ENCODE measurements at regions not wholly inside any gene's neighbourhood (a gene's known extent, or its start where the extent isn't known, plus 50 kb on each side); places are given as distances from the start of the nearest gene placed in this dataset.

DNA sequence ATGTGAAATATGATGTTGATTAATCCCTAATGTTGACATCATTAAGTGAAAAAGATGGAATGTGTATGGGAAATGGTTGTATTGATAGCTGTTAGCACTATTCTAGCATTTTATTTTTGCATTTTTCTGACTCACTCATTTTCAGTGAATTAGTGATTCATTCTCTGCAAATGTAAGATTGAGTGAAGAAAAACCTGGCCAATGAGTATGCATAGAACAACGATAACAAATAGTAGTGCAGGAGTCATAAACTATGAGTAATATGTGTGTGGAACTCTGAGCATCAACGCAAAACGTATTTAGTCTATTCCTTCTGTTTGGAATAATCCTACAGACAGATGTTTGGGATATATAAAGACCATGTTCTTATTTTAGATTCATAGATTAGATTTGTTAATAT, 76.3 kb upstream of the RTL1 start:
- Histone ChIP-seq H3K27ac (ENCODE audit: low read depth, low read length) (no peak overlapping the region), H4K20me1 (ENCODE audit: insufficient read depth) (no peaks in the 10 kb centered on the region), H2AFZ (ENCODE audit: low read depth, low read length, poor library complexity, severe bottlenecking) (no peak overlapping the region), H3K4me3 (replicated peaks in 1 of 2; ENCODE audit: low read depth in 1 of 2, low read length in 2 of 2) (no peak overlapping the region), H3K36me3 (ENCODE audit: control insufficient read depth in 1 of 2, insufficient read depth in 2 of 2, low read length in 2 of 2) (no peaks in the 10 kb centered on the region), H3K4me1 (ENCODE audit: control insufficient read depth in 1 of 2, insufficient read depth in 2 of 2, low read length in 2 of 2) (peaks cover 0 to 41% of the 10 kb centered on the region in 2 experiments; a peak in 2 of 4 replicates), H3K9ac (ENCODE audit: low read length) (no peak overlapping the region), H3K9me2 (ENCODE audit: insufficient read depth) (no peaks in the 10 kb centered on the region), H3K27me3 (ENCODE audit: insufficient read depth, low read length) (no peaks in the 10 kb centered on the region), H3K4me2 (ENCODE audit: low read length) (no peak overlapping the region), H3K79me2 (ENCODE audit: insufficient read depth, low read length) (no peaks in the 10 kb centered on the region), H3K9me3 (ENCODE audit: control insufficient read depth in 1 of 2, insufficient read depth in 1 of 2, low read depth in 1 of 2, low read length in 2 of 2) (no peaks in the 10 kb centered on the region)
- intact Hi-C loops (cut with micrococcal nuclease) = no loop called here
- no peak for DNase-seq (ENCODE audit: low read depth, low spot score)
- no peak for ATAC-seq
- ChIA-PET CTCF (no interaction called here), POLR2A (no interaction called here), RAD21 (ENCODE audit: low non-redundant PET in 1 of 2, low total read pairs in 2 of 2, uncharacterized antibody in 2 of 2, unreplicated experiment in 2 of 2) (no interaction called here)
- no TSS peak for BruUV-seq (replicated peaks)
- TF ChIP-seq POLR2AphosphoS5 (IDR thresholded peaks at IDR 0.05; ENCODE audit: low read depth, low read length) = no peak
- TF ChIP-seq JUND (IDR thresholded peaks at IDR 0.05) = no peak
- TF ChIP-seq SRF (IDR thresholded peaks at IDR 0.05; ENCODE audit: low read depth) = no peak
- TF ChIP-seq EZH2phosphoT487 (IDR thresholded peaks at IDR 0.05; ENCODE audit: borderline replicate concordance) = no peak
- TF ChIP-seq, protein P1, sequence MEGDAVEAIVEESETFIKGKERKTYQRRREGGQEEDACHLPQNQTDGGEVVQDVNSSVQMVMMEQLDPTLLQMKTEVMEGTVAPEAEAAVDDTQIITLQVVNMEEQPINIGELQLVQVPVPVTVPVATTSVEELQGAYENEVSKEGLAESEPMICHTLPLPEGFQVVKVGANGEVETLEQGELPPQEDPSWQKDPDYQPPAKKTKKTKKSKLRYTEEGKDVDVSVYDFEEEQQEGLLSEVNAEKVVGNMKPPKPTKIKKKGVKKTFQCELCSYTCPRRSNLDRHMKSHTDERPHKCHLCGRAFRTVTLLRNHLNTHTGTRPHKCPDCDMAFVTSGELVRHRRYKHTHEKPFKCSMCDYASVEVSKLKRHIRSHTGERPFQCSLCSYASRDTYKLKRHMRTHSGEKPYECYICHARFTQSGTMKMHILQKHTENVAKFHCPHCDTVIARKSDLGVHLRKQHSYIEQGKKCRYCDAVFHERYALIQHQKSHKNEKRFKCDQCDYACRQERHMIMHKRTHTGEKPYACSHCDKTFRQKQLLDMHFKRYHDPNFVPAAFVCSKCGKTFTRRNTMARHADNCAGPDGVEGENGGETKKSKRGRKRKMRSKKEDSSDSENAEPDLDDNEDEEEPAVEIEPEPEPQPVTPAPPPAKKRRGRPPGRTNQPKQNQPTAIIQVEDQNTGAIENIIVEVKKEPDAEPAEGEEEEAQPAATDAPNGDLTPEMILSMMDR (IDR thresholded peaks at IDR 0.05 in 2 of 3, conservative IDR thresholded peaks at IDR 0.05 in 1 of 3; ENCODE audit: borderline replicate concordance in 1 of 3, insufficient read depth in 1 of 3, low read depth in 2 of 3, low read length in 2 of 3) = no peak
- no peak for TF ChIP-seq EGR1 (IDR thresholded peaks at IDR 0.05; ENCODE audit: low read depth)
- TF ChIP-seq, protein P2, sequence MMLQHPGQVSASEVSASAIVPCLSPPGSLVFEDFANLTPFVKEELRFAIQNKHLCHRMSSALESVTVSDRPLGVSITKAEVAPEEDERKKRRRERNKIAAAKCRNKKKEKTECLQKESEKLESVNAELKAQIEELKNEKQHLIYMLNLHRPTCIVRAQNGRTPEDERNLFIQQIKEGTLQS (IDR thresholded peaks at IDR 0.05) = no peak
- no peak for TF ChIP-seq SP1 (IDR thresholded peaks at IDR 0.05; ENCODE audit: low read depth)
- no peak for TF ChIP-seq FOSL1 (IDR thresholded peaks at IDR 0.05; ENCODE audit: low read depth)
- no peak for TF ChIP-seq RAD21 (IDR thresholded peaks at IDR 0.05; ENCODE audit: low read depth)
- no peak for TF ChIP-seq ZNF274 (IDR thresholded peaks at IDR 0.05; ENCODE audit: low read depth, low read length)
- TF ChIP-seq, protein P3, sequence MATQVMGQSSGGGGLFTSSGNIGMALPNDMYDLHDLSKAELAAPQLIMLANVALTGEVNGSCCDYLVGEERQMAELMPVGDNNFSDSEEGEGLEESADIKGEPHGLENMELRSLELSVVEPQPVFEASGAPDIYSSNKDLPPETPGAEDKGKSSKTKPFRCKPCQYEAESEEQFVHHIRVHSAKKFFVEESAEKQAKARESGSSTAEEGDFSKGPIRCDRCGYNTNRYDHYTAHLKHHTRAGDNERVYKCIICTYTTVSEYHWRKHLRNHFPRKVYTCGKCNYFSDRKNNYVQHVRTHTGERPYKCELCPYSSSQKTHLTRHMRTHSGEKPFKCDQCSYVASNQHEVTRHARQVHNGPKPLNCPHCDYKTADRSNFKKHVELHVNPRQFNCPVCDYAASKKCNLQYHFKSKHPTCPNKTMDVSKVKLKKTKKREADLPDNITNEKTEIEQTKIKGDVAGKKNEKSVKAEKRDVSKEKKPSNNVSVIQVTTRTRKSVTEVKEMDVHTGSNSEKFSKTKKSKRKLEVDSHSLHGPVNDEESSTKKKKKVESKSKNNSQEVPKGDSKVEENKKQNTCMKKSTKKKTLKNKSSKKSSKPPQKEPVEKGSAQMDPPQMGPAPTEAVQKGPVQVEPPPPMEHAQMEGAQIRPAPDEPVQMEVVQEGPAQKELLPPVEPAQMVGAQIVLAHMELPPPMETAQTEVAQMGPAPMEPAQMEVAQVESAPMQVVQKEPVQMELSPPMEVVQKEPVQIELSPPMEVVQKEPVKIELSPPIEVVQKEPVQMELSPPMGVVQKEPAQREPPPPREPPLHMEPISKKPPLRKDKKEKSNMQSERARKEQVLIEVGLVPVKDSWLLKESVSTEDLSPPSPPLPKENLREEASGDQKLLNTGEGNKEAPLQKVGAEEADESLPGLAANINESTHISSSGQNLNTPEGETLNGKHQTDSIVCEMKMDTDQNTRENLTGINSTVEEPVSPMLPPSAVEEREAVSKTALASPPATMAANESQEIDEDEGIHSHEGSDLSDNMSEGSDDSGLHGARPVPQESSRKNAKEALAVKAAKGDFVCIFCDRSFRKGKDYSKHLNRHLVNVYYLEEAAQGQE (IDR thresholded peaks at IDR 0.05; ENCODE audit: low read depth) = no peak
